Stimulated activated CD4-positive, alpha-beta T cell treated with anti-CD3 and anti-CD28 coated beads, Interleukin-2, amount 100 ng/mL, for 4 hours (primary cell): ENCODE measurements at regions not wholly inside any gene's neighbourhood (a gene's known extent, or its start where the extent isn't known, plus 50 kb on each side); places are given as distances from the start of the nearest gene placed in this dataset.
"Not testable (repeated sequence)": the region's sequence is repeated elsewhere in the genome, so short reads cannot be mapped to it uniquely, and the experiment has no call there.

Experiments
- DNase-seq: peaks from one replicate; pipeline ENCODE4 v3.0.0-alpha.2; 2020; ENCODE audit warnings: low read depth

GRCh38 chrX:74179990-74180389, 124.0 kb upstream of the ZCCHC13 start:
- no peak for DNase-seq

GRCh38 chrX:74179499-74179898, 124.5 kb upstream of the ZCCHC13 start:
- DNase-seq: no peak

- DNase-seq: no peak
Measured at GRCh38 chrX:74179071-74179470, 124.9 kb upstream of the ZCCHC13 start.

- DNase-seq: no peak
Measured at GRCh38 chrX:74178536-74178935, 125.4 kb upstream of the ZCCHC13 start.

- no peak for DNase-seq
Measured at GRCh38 chrX:74171465-74171864, 132.5 kb upstream of the ZCCHC13 start.

GRCh38 chrX:74162199-74162598, 141.8 kb upstream of the ZCCHC13 start:
- no peak for DNase-seq

- no peak for DNase-seq
Measured at GRCh38 chrX:74160816-74161215, 143.2 kb upstream of the ZCCHC13 start.

- DNase-seq: no peak
Measured at GRCh38 chrX:74160358-74160757, 143.6 kb upstream of the ZCCHC13 start.

GRCh38 chrX:74147439-74147838, 156.5 kb upstream of the ZCCHC13 start:
- no peak for DNase-seq

GRCh38 chrX:74138943-74139342, 165.0 kb upstream of the ZCCHC13 start:
- no peak for DNase-seq

- DNase-seq: peak; percentile 1
Measured at GRCh38 chrX:74133156-74133796, 170.7 kb upstream of the ZCCHC13 start.

- no peak for DNase-seq
Measured at GRCh38 chrX:74132280-74132679, 171.7 kb upstream of the ZCCHC13 start.

- DNase-seq: no peak
Measured at GRCh38 chrX:74119016-74119910, 184.7 kb upstream of the ZCCHC13 start.

GRCh38 chrX:74117962-74118902, 185.7 kb upstream of the ZCCHC13 start:
- DNase-seq: no peak

- DNase-seq: no peak
Measured at GRCh38 chrX:74111245-74111644, 192.7 kb upstream of the ZCCHC13 start.

GRCh38 chrX:74107666-74108065, 196.3 kb upstream of the ZCCHC13 start:
- no peak for DNase-seq

- no peak for DNase-seq
Measured at GRCh38 chrX:74104356-74105015, 199.5 kb upstream of the ZCCHC13 start.

- DNase-seq: not testable (repeated sequence)
Measured at GRCh38 chrX:74098407-74098806, 205.6 kb upstream of the ZCCHC13 start.

- no peak for DNase-seq
Measured at GRCh38 chrX:74090049-74090448, 213.9 kb upstream of the ZCCHC13 start.

GRCh38 chrX:74085642-74086236, 218.2 kb upstream of the ZCCHC13 start:
- no peak for DNase-seq

GRCh38 chrX:74080165-74080564, 223.8 kb upstream of the ZCCHC13 start:
- DNase-seq: no peak
